ENCODE measurements at regions not wholly inside any gene's neighbourhood (a gene's known extent, or its start where the extent isn't known, plus 50 kb on each side); places are given as distances from the start of the nearest gene placed in this dataset.

DNA sequence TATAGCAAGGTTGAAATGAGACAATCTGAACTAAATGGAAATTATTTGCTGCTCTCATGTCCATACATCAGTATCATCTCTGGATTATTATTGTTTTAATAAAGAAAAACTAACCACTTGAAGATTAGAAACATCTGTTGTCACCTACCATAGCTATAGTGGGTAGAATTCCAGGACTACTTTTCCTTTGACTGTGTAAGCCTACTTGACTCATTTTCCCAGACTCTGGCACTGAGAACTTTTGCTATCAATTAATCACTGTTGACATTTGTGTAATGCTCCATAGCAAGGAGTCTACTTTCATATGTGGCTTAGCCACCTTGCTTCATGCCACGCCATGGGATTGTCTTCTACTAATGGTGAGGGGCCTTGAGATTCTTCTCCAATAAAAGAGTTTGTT is 59.9 kb upstream of the ARRDC3 start:
- H3K4me3 ChIP-seq (ENCODE audit: low read depth, low read length) = no peak overlapping the region
- POLR2A ChIA-PET = no interaction called here
- peak; percentile 33 for DNase-seq (ENCODE audit: low read depth, low spot score)
- CTCF ChIA-PET = no interaction called here
- TF ChIP-seq, protein P1, sequence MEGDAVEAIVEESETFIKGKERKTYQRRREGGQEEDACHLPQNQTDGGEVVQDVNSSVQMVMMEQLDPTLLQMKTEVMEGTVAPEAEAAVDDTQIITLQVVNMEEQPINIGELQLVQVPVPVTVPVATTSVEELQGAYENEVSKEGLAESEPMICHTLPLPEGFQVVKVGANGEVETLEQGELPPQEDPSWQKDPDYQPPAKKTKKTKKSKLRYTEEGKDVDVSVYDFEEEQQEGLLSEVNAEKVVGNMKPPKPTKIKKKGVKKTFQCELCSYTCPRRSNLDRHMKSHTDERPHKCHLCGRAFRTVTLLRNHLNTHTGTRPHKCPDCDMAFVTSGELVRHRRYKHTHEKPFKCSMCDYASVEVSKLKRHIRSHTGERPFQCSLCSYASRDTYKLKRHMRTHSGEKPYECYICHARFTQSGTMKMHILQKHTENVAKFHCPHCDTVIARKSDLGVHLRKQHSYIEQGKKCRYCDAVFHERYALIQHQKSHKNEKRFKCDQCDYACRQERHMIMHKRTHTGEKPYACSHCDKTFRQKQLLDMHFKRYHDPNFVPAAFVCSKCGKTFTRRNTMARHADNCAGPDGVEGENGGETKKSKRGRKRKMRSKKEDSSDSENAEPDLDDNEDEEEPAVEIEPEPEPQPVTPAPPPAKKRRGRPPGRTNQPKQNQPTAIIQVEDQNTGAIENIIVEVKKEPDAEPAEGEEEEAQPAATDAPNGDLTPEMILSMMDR (IDR thresholded peaks at IDR 0.05; ENCODE audit: insufficient read depth, low read length, missing control alignments) = no peak

DNA sequence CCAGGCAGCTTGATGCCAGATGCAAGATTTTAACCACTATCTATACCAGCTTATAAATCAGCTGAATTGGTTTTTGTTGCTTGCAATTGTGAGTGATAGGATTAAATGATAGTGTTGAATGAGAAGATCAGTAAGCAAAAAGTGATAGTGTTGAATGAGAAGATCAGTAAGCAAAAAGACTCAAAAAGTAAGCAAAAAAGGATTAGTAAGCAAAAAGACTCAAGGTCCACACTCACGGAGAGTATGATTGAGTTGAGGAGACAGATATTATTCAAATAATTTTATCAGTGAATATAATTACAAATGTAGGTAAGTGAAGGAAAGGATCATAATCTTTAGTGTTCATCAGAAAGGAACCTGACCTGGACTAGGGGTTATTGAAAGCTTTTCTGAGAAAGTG is 58.0 kb upstream of the ARRDC3 start:
- DNase-seq (ENCODE audit: low read depth, low spot score) = no peak
- ChIA-PET POLR2A (no interaction called here), CTCF (interaction anchor here (1.2 to 1.6 kb wide), 2 partner anchors 20 to 509 kb away, joined by 3 read pairs; no protein-coding TSS in a partner anchor)
- H3K4me3 ChIP-seq (ENCODE audit: low read depth, low read length) = no peak overlapping the region
- TF ChIP-seq, protein P1 (IDR thresholded peaks at IDR 0.05; ENCODE audit: insufficient read depth, low read length, missing control alignments) = no peak

DNA sequence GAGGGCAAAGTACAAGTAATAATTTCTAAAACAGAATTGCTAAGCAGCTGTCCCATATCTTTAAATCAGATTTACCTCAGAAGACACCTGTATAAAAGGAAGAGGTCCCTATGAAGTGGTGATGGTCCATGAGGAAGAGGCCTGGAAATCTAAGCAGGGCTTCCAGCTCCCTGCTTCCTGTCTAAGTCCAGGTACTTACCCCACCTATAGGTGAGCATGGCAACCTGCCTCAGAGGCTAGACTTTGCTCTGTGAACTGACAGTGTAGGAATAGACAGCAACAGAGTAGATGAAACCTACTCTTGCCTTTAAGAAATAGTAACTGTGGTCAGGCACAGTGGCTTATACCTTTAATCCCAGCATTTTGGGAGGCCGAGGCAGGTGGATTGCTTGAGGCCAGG is 55.8 kb upstream of the ARRDC3 start:
- ChIA-PET CTCF (interaction anchor here (0.8 kb wide), 1 partner anchor 30 kb away, joined by 3 read pairs; no protein-coding TSS in a partner anchor), POLR2A (no interaction called here)

DNA sequence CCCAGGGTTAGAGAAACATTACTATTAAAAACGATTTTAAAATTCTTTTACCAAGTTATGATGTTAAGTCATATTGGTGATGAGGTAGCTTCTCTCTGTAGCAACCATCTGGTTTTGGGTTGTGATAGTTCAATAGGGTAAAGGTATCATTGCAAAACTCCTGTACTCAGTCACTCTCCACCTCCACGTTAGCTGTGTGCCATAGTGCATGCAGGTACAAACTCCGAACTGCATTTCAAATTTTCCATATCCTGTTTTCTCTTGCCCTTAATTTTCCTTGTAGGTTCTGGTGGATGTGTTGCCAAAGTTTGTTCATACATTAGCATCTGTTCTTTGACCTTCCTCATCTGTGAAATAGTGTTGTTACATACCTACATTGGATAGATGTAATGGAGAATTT is 53.1 kb upstream of the ARRDC3 start:
- no peak overlapping the region for H3K4me3 ChIP-seq (ENCODE audit: low read depth, low read length)
- DNase-seq (ENCODE audit: low read depth, low spot score) = no peak
- POLR2A ChIA-PET = no interaction called here
- TF ChIP-seq, protein P1 (IDR thresholded peaks at IDR 0.05; ENCODE audit: insufficient read depth, low read length, missing control alignments) = no peak
- CTCF ChIA-PET = interaction anchor here (1.4 to 1.7 kb wide), 2 partner anchors 16 to 18 kb away, joined by 4 to 13 read pairs; no protein-coding TSS in a partner anchor

More for the DNA sequence above, 55.8 kb upstream of the ARRDC3 start:
- TF ChIP-seq, protein P1 (IDR thresholded peaks at IDR 0.05; ENCODE audit: insufficient read depth, low read length, missing control alignments) = no peak
- DNase-seq (ENCODE audit: low read depth, low spot score) = no peak
- no peak overlapping the region for H3K4me3 ChIP-seq (ENCODE audit: low read depth, low read length)

DNA sequence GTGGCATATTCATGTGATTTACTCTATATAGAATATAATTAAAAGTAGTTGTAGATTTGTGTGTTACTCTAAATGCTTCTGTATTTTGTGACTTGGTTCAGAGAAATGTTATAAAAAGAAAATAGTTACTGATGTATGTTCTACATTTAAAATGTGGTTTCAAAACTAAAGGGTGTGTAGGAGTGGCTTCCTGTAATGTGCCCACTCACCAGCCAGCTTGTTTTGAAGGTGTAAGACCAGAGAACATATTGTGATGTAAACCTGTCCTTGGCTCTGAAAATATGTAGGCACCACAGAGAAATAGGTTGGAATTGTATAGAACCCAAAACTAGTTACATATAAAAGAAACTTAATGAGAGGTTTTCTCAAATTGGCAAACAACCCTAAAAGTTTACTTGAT is 51.2 kb upstream of the ARRDC3 start:
- no peak for DNase-seq (ENCODE audit: low read depth, low spot score)
- TF ChIP-seq, protein P1 (IDR thresholded peaks at IDR 0.05; ENCODE audit: insufficient read depth, low read length, missing control alignments) = no peak
- ChIA-PET POLR2A (no interaction called here), CTCF (interaction anchor here (1.0 to 1.7 kb wide), 2 partner anchors 12 to 14 kb away, joined by 4 to 13 read pairs; no protein-coding TSS in a partner anchor)
- no peak overlapping the region for H3K4me3 ChIP-seq (ENCODE audit: low read depth, low read length)

DNA sequence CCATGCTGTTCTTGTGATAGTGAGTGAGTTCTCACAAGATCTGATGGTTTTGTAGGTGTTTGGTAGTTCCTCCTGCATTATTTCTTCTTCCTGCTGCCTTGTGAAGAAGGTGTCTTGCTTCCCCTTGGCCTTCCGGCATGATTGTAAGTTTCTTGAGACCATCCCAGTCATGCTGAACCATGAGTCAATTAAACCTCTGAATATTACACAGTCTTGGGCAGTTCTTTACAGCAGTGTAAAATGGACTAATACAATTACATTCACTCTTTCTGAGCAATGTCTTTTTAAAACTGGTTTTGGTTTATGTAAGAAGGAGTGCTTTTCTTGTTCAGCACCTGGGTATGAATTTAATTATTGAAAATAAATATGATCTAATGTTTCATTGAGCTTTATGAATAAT is 50.7 kb upstream of the ARRDC3 start:
- no peak for DNase-seq (ENCODE audit: low read depth, low spot score)
- TF ChIP-seq, protein P1 (IDR thresholded peaks at IDR 0.05; ENCODE audit: insufficient read depth, low read length, missing control alignments) = no peak
- H3K4me3 ChIP-seq (ENCODE audit: low read depth, low read length) = no peak overlapping the region
- ChIA-PET CTCF (interaction anchor here (1.0 to 1.4 kb wide), 2 partner anchors 12 to 16 kb away, joined by 4 to 6 read pairs; no protein-coding TSS in a partner anchor), POLR2A (no interaction called here)

Data from AG04449 (cell line).